HepG2 (cell line): ENCODE measurements at regions not wholly inside any gene's neighbourhood (a gene's known extent, or its start where the extent isn't known, plus 50 kb on each side); places are given as distances from the start of the nearest gene placed in this dataset.

Source experiments
- ATAC-seq: fragments of 200-7000 bp; cut with Tn5 transposase; 3 replicates; pipeline ENCODE4 v1.9.1; 2020; ENCODE audit warnings: mild to moderate bottlenecking, moderate library complexity
- BruUV-seq: library from RNA; stranded (reverse); fragments of 400-500 nt; replicated peaks from 2 replicates; lab custom pipeline; 2021; lab: Mats Ljungman, UMichigan
- CTCF ChIA-PET: fragments of 300-600 bp; formaldehyde crosslinking; extraction: SDS; loops from one replicate; lab custom pipeline; 2021; ENCODE audit warnings: low total read pairs, inconsistent platforms, low intra/inter-chr PET ratio; lab: Yijun Ruan, JAX
- POLR2A ChIA-PET: fragments of 350-600 bp; sonication (Branson Sonifier 250); formaldehyde crosslinking; loops from one replicate; lab custom pipeline; 2020; ENCODE audit warnings: antibody characterized with exemption, inconsistent platforms; lab: Yijun Ruan, JAX
- DNase-seq: peaks from one replicate; pipeline ENCODE4 v3.0.0-alpha.2; 2015; ENCODE audit warnings: low spot score
- FAIRE-seq: peaks from 3 replicates; lab custom pipeline; 2011; peaks lifted over from hg19 to GRCh38; lab: Jason Lieb, UNC
- H2AFZ ChIP-seq: one replicate; pipeline ENCODE4 v1.6.1; 2011; ENCODE audit warnings: low read length, inconsistent platforms
- H3K27ac ChIP-seq: fragments of 300-600 bp; 3 replicates; pipeline ENCODE4 v1.8.0; 2011; ENCODE audit warnings: mixed run types, mild to moderate bottlenecking, mixed read lengths, low read length, inconsistent platforms; ENCODE audit not compliant: insufficient read depth; ENCODE audit errors: extremely low read length
- H3K27me3 ChIP-seq, 2 experiments: fragments of 200-600 bp in 1 of 2; 2 replicates in 1 of 2; 3 replicates in 1 of 2; pipeline versions ENCODE4 v1.6.0 to v1.8.0; 2011; ENCODE audit warnings: low read length in 2 of 2, mild to moderate bottlenecking in 2 of 2, moderate library complexity in 2 of 2, inconsistent platforms in 1 of 2; ENCODE audit not compliant: insufficient read depth in 2 of 2, control insufficient read depth in 1 of 2
- H3K36me3 ChIP-seq, 2 experiments: fragments of 200-600 bp in 1 of 2; replicated peaks in 1 of 2; 2 replicates in 1 of 2; 3 replicates in 1 of 2; pipeline versions ENCODE4 v1.5.1 to v1.8.0; 2011; ENCODE audit warnings: low read length in 2 of 2, inconsistent platforms in 1 of 2; ENCODE audit not compliant: insufficient read depth in 2 of 2, control insufficient read depth in 1 of 2
- H3K4me1 ChIP-seq: 2 replicates; pipeline ENCODE4 v1.5.1; 2012; ENCODE audit warnings: low read length, inconsistent platforms; ENCODE audit not compliant: insufficient read depth
- H3K4me2 ChIP-seq: 2 replicates; pipeline ENCODE4 v1.6.0; 2011; ENCODE audit warnings: low read depth, low read length, inconsistent platforms
- H3K4me3 ChIP-seq, 3 experiments: fragments of 200-600 bp in 1 of 3; sonication (generic), shearing (Covaris generic) in 1 of 3; replicated peaks in 1 of 3; 2 replicates each; pipeline ENCODE4 v1.5.1; 2011 to 2016; ENCODE audit warnings: low read length in 3 of 3, inconsistent platforms in 2 of 3, low read depth in 2 of 3, mild to moderate bottlenecking in 2 of 3, control low read depth in 1 of 3, mixed read lengths in 1 of 3; ENCODE audit not compliant: insufficient read depth in 1 of 3
- H3K79me2 ChIP-seq: one replicate; pipeline ENCODE4 v1.6.1; 2011; ENCODE audit warnings: low read length, inconsistent platforms; ENCODE audit not compliant: insufficient read depth
- H3K9ac ChIP-seq: 2 replicates; pipeline ENCODE4 v1.6.0; 2011; ENCODE audit warnings: mild to moderate bottlenecking, low read depth, low read length, inconsistent platforms; ENCODE audit not compliant: insufficient read depth
- H3K9me3 ChIP-seq: 2 replicates; pipeline ENCODE4 v1.5.1; 2012; ENCODE audit warnings: mild to moderate bottlenecking, low read length
- H4K20me1 ChIP-seq: 2 replicates; pipeline ENCODE4 v1.6.0; 2011; ENCODE audit warnings: inconsistent platforms, mild to moderate bottlenecking, low read length, moderate library complexity; ENCODE audit not compliant: insufficient read depth
- KAT8 ChIP-seq: IDR thresholded peaks from 2 replicates; pipeline ENCODE4 v1.6.1; 2016; ENCODE audit warnings: missing genetic modification reagents, missing compliant biosample characterization
- KDM5A ChIP-seq: fragments of 200-600 bp; sonication (generic); IDR thresholded peaks from 2 replicates; pipeline ENCODE4 v1.7.0; 2018; ENCODE audit warnings: antibody characterized with exemption, mild to moderate bottlenecking, low read length, borderline replicate concordance
- MXI1 ChIP-seq: IDR thresholded peaks from 3 replicates; pipeline ENCODE4 v1.6.1; 2012; ENCODE audit warnings: low read depth, low read length, inconsistent platforms, borderline replicate concordance
- NFAT5 ChIP-seq: sonication (generic); formaldehyde crosslinking; IDR thresholded peaks from 2 replicates; pipeline ENCODE4 v1.4.0; 2020; ENCODE audit warnings: missing genetic modification reagents
- SMARCC2 ChIP-seq: fragments of 450-650 bp; IDR thresholded peaks from 2 replicates; pipeline ENCODE4 v1.6.1; 2017; ENCODE audit warnings: antibody characterized with exemption, mild to moderate bottlenecking
- ZBTB20 ChIP-seq: sonication (generic); formaldehyde crosslinking; IDR thresholded peaks from 2 replicates; pipeline ENCODE4 v1.8.1; 2023; ENCODE audit warnings: missing genetic modification reagents, low read depth, mild to moderate bottlenecking, borderline replicate concordance
- ZFYVE20 ChIP-seq: sonication (generic); formaldehyde crosslinking; IDR thresholded peaks from 2 replicates; pipeline ENCODE4 v1.8.0; 2023; ENCODE audit warnings: low read depth, mild to moderate bottlenecking, moderate library complexity, missing genetic modification reagents, borderline replicate concordance
- ZKSCAN8 ChIP-seq: IDR thresholded peaks from 2 replicates; pipeline ENCODE4 v1.6.1; 2016; ENCODE audit warnings: borderline replicate concordance, missing genetic modification reagents, missing compliant biosample characterization
- ZNF335 ChIP-seq: sonication (generic); formaldehyde crosslinking; IDR thresholded peaks from 2 replicates; pipeline ENCODE4 v1.4.0; 2020; ENCODE audit warnings: missing genetic modification reagents
- ZNF34 ChIP-seq: sonication (generic); formaldehyde crosslinking; IDR thresholded peaks from 2 replicates; pipeline ENCODE4 v1.4.0; 2020; ENCODE audit warnings: mild to moderate bottlenecking, missing genetic modification reagents, borderline replicate concordance
- ZSCAN22 ChIP-seq: sonication (generic); formaldehyde crosslinking; IDR thresholded peaks from 2 replicates; pipeline ENCODE4 v1.4.0; 2020; ENCODE audit warnings: mild to moderate bottlenecking, missing genetic modification reagents
- ZSCAN30 ChIP-seq: sonication (generic); formaldehyde crosslinking; IDR thresholded peaks from 2 replicates; pipeline ENCODE4 v1.5.0; 2020; ENCODE audit warnings: mild to moderate bottlenecking, missing genetic modification reagents
- WGBS: methylation state at CpG from one replicate; pipeline ENCODE4 v1.1.6; 2017; ENCODE audit warnings: low lambda C conversion rate; 5-methylcytosine and 5-hydroxymethylcytosine counted together
- in situ Hi-C: cut with HindIII; loops from 2 replicates; pipeline ENCODE4 v1.10.0; 2017; ENCODE audit warnings: low pct_unique_long_range_greater_than_20kb; ENCODE audit not compliant: extremely low pct_ligation_motif_present
- intact Hi-C: fragments of 100-400 bp; cut with micrococcal nuclease; formaldehyde crosslinking; loops from one replicate; pipeline ENCODE4 v1.10.0; 2022; ENCODE audit not compliant: unreplicated experiment
- TF ChIP-seq, protein P1 (sequence below): sonication (generic); formaldehyde crosslinking; conservative IDR thresholded peaks from 2 replicates; pipeline ENCODE4 v1.8.1; 2023; ENCODE audit warnings: missing genetic modification reagents
- TF ChIP-seq, protein P2 (sequence below): sonication (generic); formaldehyde crosslinking; IDR thresholded peaks from 2 replicates; pipeline ENCODE4 v1.8.0; 2022; ENCODE audit warnings: mild to moderate bottlenecking, missing genetic modification reagents, moderate library complexity

GRCh38 chrX:39022106-39022505 is 220.8 kb downstream of the MID1IP1 start:
- Histone ChIP-seq H3K27ac (no peak overlapping the region), H3K4me2 (no peak overlapping the region), H3K36me3 (no peaks in the 10 kb centered on the region), H2AFZ (no peak overlapping the region), H4K20me1 (no peaks in the 10 kb centered on the region), H3K4me1 (peaks cover 38% of the 10 kb centered on the region), H3K79me2 (no peaks in the 10 kb centered on the region), H3K9ac (no peak overlapping the region)
- intact Hi-C loops (no loop called here), in situ Hi-C loops (no loop called here)
- no TSS peak for BruUV-seq
- ChIA-PET POLR2A (no interaction called here), CTCF (no interaction called here)
- FAIRE-seq: no peak
- TF ChIP-seq SMARCC2 (no peak), ZNF34 (CRISPR knock-in tag) (no peak), NFAT5 (CRISPR knock-in tag) (no peak), ZSCAN30 (CRISPR knock-in tag) (no peak), KDM5A (no peak), ZBTB20 (CRISPR knock-in tag) (no peak), ZSCAN22 (CRISPR knock-in tag) (no peak), ZKSCAN8 (CRISPR knock-in tag) (no peak), ZFYVE20 (no peak), KAT8 (CRISPR knock-in tag) (no peak), MXI1 (no peak), ZNF335 (CRISPR knock-in tag) (no peak)
- TF ChIP-seq, protein P1, sequence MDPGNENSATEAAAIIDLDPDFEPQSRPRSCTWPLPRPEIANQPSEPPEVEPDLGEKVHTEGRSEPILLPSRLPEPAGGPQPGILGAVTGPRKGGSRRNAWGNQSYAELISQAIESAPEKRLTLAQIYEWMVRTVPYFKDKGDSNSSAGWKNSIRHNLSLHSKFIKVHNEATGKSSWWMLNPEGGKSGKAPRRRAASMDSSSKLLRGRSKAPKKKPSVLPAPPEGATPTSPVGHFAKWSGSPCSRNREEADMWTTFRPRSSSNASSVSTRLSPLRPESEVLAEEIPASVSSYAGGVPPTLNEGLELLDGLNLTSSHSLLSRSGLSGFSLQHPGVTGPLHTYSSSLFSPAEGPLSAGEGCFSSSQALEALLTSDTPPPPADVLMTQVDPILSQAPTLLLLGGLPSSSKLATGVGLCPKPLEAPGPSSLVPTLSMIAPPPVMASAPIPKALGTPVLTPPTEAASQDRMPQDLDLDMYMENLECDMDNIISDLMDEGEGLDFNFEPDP (CRISPR knock-in tag): no peak
- TF ChIP-seq, protein P2, sequence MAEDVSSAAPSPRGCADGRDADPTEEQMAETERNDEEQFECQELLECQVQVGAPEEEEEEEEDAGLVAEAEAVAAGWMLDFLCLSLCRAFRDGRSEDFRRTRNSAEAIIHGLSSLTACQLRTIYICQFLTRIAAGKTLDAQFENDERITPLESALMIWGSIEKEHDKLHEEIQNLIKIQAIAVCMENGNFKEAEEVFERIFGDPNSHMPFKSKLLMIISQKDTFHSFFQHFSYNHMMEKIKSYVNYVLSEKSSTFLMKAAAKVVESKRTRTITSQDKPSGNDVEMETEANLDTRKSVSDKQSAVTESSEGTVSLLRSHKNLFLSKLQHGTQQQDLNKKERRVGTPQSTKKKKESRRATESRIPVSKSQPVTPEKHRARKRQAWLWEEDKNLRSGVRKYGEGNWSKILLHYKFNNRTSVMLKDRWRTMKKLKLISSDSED (CRISPR knock-in tag): no peak
- TF ChIP-seq, all 625 proteins: peak for 0
- DNase-seq: no peak
- Histone ChIP-seq H3K9me3 (no peaks in the 10 kb centered on the region), H3K27me3 (no peaks in the 10 kb centered on the region), H3K4me3 (no peak overlapping the region)
- ATAC-seq: no peak
- WGBS: 81% methylated on average over 2 of the region's 2 CpGs
